Caco-2 (cell line): ENCODE measurements at regions not wholly inside any gene's neighbourhood (a gene's known extent, or its start where the extent isn't known, plus 50 kb on each side); places are given as distances from the start of the nearest gene placed in this dataset.

Experiments
- BruUV-seq: library from RNA; stranded (reverse); fragments of 400-500 nt; replicated peaks from 2 replicates; lab custom pipeline; 2021; lab: Mats Ljungman, UMichigan
- CTCF ChIA-PET: fragments of 300-600 bp; sonication (Branson Sonifier 250); formaldehyde crosslinking; loops from one replicate; lab custom pipeline; 2022; ENCODE audit warnings: antibody characterized with exemption; lab: Charles Lee
- POLR2A ChIA-PET: fragments of 300-600 bp; sonication (Branson Sonifier 250); formaldehyde crosslinking; loops from one replicate; lab custom pipeline; 2022; ENCODE audit warnings: antibody characterized with exemption; lab: Charles Lee
- DNase-seq, 2 experiments: peaks; one replicate each; pipeline versions ENCODE4 v3.0.0 to v3.0.0-alpha.2; 2020 to 2022
- H3K27me3 ChIP-seq: replicated peaks from 2 replicates; pipeline ENCODE4 v1.6.0; 2011; ENCODE audit warnings: low read length; ENCODE audit not compliant: control insufficient read depth, insufficient read depth
- H3K36me3 ChIP-seq: 2 replicates; pipeline ENCODE4 v1.5.1; 2011; ENCODE audit warnings: low read length; ENCODE audit not compliant: control insufficient read depth, insufficient read depth
- H3K4me1 ChIP-seq: fragments of 250-450 bp; sonication (Bioruptor Pico); 2 replicates; pipeline ENCODE4 v1.5.1; 2020; ENCODE audit warnings: mild to moderate bottlenecking
- H3K4me3 ChIP-seq: 2 replicates; pipeline ENCODE4 v1.5.1; 2011; ENCODE audit warnings: low read depth, mild to moderate bottlenecking, control low read depth, low read length
- H3K9me3 ChIP-seq: fragments of 250-450 bp; sonication (Bioruptor Pico); 2 replicates; pipeline ENCODE4 v1.5.1; 2020; ENCODE audit warnings: mild to moderate bottlenecking, moderate library complexity
- H3K27ac Mint-ChIP-seq: one replicate; pipeline ENCODE4 v1.8.0; 2022; ENCODE audit warnings: mixed read lengths; ENCODE audit not compliant: unreplicated experiment
- H3K27me3 Mint-ChIP-seq: one replicate; pipeline ENCODE4 v1.8.0; 2022; ENCODE audit warnings: mixed read lengths; ENCODE audit not compliant: insufficient read depth, unreplicated experiment
- H3K36me3 Mint-ChIP-seq: one replicate; pipeline ENCODE4 v1.8.0; 2022; ENCODE audit warnings: mild to moderate bottlenecking, mixed read lengths; ENCODE audit not compliant: insufficient read depth, unreplicated experiment
- H3K4me1 Mint-ChIP-seq: one replicate; pipeline ENCODE4 v1.8.0; 2022; ENCODE audit warnings: low read depth, mixed read lengths; ENCODE audit not compliant: unreplicated experiment
- H3K4me3 Mint-ChIP-seq: one replicate; pipeline ENCODE4 v1.8.0; 2022; ENCODE audit warnings: mild to moderate bottlenecking, moderate library complexity, mixed read lengths; ENCODE audit not compliant: unreplicated experiment
- H3K9me3 Mint-ChIP-seq: one replicate; pipeline ENCODE4 v1.8.0; 2022; ENCODE audit warnings: mixed read lengths; ENCODE audit not compliant: unreplicated experiment
- intact Hi-C: fragments of 100-400 bp; cut with micrococcal nuclease; formaldehyde crosslinking; loops from one replicate; pipeline ENCODE4 v1.10.0; 2022; ENCODE audit not compliant: unreplicated experiment
- TF ChIP-seq, protein P1 (sequence below), 2 experiments: fragments of 200-600 bp in 1 of 2; IDR thresholded peaks; 1 replicate in 1 of 2; 2 replicates in 1 of 2; pipeline versions ENCODE4 v1.5.1 to v1.8.0; 2011 to 2022; ENCODE audit warnings: antibody characterized with exemption in 1 of 2, control low read depth in 1 of 2, inconsistent platforms in 1 of 2, low read depth in 1 of 2, low read length in 1 of 2, mild to moderate bottlenecking in 1 of 2, moderate library complexity in 1 of 2; ENCODE audit not compliant: insufficient read depth in 1 of 2, severe bottlenecking in 1 of 2, unreplicated experiment in 1 of 2

DNA sequence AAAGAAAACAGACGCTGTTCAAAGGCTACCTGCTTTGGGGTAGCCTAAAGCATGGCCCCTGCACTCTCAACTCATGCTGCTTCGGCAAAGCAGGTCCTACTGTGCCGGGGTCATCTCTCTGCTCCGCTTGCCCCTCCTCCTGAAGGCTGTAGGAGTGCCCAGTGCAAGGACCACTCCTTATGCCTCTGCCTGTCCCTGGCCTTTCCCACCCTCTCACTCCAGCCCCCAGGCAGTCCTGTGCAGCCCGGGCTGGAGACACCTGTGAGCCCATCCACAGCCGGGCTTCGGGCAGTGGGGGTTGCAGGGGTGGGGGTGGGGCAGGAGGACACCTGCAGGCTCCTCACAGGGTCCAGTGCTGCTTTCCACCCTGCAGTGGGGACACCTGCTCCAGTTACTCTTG lies 69.1 kb downstream of the ACKR3 start:
- intact Hi-C loops: no loop called here
- no peak overlapping the region for H3K27ac Mint-ChIP-seq
- no peaks in the 10 kb centered on the region for H3K36me3 ChIP-seq
- H3K27me3 ChIP-seq: no peaks in the 10 kb centered on the region
- H3K9me3 ChIP-seq: no peaks in the 10 kb centered on the region
- no peak overlapping the region for H3K4me3 ChIP-seq
- H3K4me1 ChIP-seq: no peaks in the 10 kb centered on the region
- POLR2A ChIA-PET: no interaction called here
- no TSS peak for BruUV-seq
- TF ChIP-seq, protein P1, sequence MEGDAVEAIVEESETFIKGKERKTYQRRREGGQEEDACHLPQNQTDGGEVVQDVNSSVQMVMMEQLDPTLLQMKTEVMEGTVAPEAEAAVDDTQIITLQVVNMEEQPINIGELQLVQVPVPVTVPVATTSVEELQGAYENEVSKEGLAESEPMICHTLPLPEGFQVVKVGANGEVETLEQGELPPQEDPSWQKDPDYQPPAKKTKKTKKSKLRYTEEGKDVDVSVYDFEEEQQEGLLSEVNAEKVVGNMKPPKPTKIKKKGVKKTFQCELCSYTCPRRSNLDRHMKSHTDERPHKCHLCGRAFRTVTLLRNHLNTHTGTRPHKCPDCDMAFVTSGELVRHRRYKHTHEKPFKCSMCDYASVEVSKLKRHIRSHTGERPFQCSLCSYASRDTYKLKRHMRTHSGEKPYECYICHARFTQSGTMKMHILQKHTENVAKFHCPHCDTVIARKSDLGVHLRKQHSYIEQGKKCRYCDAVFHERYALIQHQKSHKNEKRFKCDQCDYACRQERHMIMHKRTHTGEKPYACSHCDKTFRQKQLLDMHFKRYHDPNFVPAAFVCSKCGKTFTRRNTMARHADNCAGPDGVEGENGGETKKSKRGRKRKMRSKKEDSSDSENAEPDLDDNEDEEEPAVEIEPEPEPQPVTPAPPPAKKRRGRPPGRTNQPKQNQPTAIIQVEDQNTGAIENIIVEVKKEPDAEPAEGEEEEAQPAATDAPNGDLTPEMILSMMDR (IDR thresholded peaks at IDR 0.05; ENCODE audit: insufficient read depth in 1 of 2, low read depth in 1 of 2, low read length in 1 of 2, severe bottlenecking in 1 of 2, unreplicated experiment in 1 of 2): no peak
- CTCF ChIA-PET: no interaction called here
- H3K36me3 Mint-ChIP-seq: no peaks in the 10 kb centered on the region
- no peak for DNase-seq
- H3K4me3 Mint-ChIP-seq: no peak overlapping the region
- H3K9me3 Mint-ChIP-seq: peaks cover 16% of the 10 kb centered on the region
- H3K4me1 Mint-ChIP-seq: no peaks in the 10 kb centered on the region
- no peaks in the 10 kb centered on the region for H3K27me3 Mint-ChIP-seq

DNA sequence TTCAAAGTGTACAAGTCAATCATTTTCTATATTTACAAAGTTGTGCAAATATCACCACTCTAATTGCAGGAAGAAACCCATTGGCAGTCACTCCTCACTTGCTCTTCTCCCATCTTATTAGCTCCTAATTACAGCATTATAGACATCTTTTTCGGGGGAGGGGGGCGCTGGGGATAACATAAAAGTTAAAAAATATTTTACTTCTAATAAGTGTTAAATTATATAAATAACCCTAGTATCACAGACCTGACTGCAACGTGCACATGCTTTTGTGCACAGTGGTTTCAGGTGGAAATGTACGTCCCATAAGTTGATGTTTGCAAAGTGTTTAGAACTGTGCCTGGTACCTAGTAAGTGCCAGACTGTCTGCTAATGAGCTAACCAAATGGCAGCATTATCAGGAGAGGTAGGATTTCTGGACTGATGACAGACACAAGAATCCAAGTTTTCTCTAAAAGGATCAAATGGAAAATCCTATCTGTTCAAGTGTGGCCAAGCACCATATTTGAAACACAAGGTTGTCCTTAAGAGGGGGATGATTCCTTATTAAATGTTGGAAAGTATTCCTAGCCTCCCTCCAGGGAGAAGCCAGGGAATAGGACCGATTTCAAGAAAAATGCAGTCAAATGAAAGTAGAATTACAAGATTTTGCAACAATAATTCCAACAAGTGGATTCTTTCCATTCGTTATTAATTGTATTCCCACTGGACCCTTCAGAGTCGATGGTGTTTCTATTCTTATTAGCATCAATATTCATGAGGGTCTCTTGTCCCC lies 70.0 kb downstream of the ACKR3 start:
- Mint-ChIP-seq H3K36me3 (no peaks in the 10 kb centered on the region), H3K27ac (no peak overlapping the region), H3K9me3 (peaks cover 16% of the 10 kb centered on the region), H3K27me3 (no peaks in the 10 kb centered on the region), H3K4me3 (no peak overlapping the region), H3K4me1 (no peaks in the 10 kb centered on the region)
- intact Hi-C loops: no loop called here
- POLR2A ChIA-PET: no interaction called here
- Histone ChIP-seq H3K36me3 (no peaks in the 10 kb centered on the region), H3K27me3 (no peaks in the 10 kb centered on the region), H3K4me1 (no peaks in the 10 kb centered on the region), H3K4me3 (no peak overlapping the region), H3K9me3 (no peaks in the 10 kb centered on the region)
- BruUV-seq: no TSS peak
- TF ChIP-seq, protein P1 (IDR thresholded peaks at IDR 0.05; ENCODE audit: insufficient read depth in 1 of 2, low read depth in 1 of 2, low read length in 1 of 2, severe bottlenecking in 1 of 2, unreplicated experiment in 1 of 2): no peak
- CTCF ChIA-PET: no interaction called here
- DNase-seq: no peak

DNA sequence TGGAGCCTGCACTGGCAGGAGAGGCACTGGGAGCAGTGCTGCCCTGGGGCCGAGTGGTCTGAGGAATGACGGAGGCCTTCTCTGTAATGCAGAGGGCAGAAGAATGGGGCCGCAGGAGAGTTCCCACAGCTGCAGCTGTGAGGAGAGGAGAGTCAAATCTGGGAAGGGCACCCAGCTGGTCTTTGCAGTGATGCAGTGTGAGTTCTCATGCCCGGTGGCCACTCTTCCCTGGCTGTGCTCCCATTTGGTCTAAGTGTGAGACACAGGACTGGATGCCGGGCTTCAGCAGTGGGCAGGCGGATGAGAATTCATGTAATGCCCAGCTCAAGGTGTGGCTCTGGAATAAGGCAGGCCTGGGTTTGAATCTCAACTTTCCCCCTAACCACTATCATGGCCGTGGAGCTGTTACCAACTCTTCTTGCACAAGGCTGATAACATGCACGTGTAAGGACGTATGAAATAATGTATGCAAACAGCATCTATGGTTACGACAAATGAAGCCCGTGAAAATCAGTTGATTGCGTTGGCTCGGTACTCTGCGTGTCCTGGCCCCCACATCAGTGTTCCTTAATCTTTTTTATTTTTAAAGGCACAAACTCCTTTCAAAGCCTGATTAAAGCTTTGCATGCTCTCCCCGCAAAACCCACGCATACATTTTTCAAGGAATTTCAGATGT lies 71.6 kb downstream of the ACKR3 start:
- peaks cover 16% of the 10 kb centered on the region for H3K9me3 Mint-ChIP-seq
- H3K27ac Mint-ChIP-seq: no peak overlapping the region

More for the DNA sequence above, 71.6 kb downstream of the ACKR3 start:
- Histone ChIP-seq H3K4me1 (no peaks in the 10 kb centered on the region), H3K4me3 (no peak overlapping the region), H3K27me3 (no peaks in the 10 kb centered on the region), H3K9me3 (no peaks in the 10 kb centered on the region), H3K36me3 (no peaks in the 10 kb centered on the region)
- Mint-ChIP-seq H3K36me3 (no peaks in the 10 kb centered on the region), H3K4me3 (no peak overlapping the region), H3K4me1 (no peaks in the 10 kb centered on the region), H3K27me3 (no peaks in the 10 kb centered on the region)
- POLR2A ChIA-PET: no interaction called here
- BruUV-seq: no TSS peak
- DNase-seq: no peak
- TF ChIP-seq, protein P1 (IDR thresholded peaks at IDR 0.05; ENCODE audit: insufficient read depth in 1 of 2, low read depth in 1 of 2, low read length in 1 of 2, severe bottlenecking in 1 of 2, unreplicated experiment in 1 of 2): no peak
- intact Hi-C loops: no loop called here
- CTCF ChIA-PET: no interaction called here
